Coronary artery (tissue), 2 donors: ENCODE measurements at regions not wholly inside any gene's neighbourhood (a gene's known extent, or its start where the extent isn't known, plus 50 kb on each side); places are given as distances from the start of the nearest gene placed in this dataset.

Source experiments
- DNase-seq: peaks from one replicate; pipeline ENCODE4 v3.0.0-alpha.2; 2017; ENCODE audit warnings: low spot score
- H3K27ac ChIP-seq, 2 donors: fragments of 200-600 bp; sonication (generic); one replicate each; pipeline ENCODE4 v1.5.1; 2016 to 2019
- H3K4me3 ChIP-seq: fragments of 200-600 bp; sonication (generic); 2 replicates; pipeline ENCODE4 v1.5.1; 2016; ENCODE audit warnings: mild to moderate bottlenecking, moderate library complexity
- TF ChIP-seq, protein P1 (sequence below): fragments of 200-600 bp; sonication (generic); IDR thresholded peaks from one replicate; pipeline ENCODE4 v1.5.1; 2019; ENCODE audit warnings: antibody characterized with exemption

DNA sequence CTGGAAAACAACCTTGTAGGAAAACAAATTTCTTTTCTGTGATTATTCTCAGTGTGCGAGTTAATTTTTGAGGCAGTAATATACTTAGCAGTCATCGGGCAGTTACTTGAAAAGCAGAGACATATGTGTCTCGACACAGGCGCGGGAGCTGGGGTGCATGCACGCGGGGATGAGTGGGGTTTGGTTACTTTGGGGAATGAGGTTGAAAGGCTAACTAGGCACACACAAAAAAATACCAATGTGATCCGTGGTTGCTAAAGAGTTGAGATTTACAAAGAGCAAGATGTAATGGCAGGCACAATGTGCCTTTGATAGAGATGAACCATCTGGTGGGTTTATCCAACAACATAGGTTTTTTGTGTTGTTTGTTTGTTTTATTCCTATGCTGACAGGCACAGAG, 703.8 kb upstream of the EEF2KMT start:
- H3K4me3 ChIP-seq, result no peak overlapping the region
- DNase-seq, result no peak
- H3K27ac ChIP-seq, result no peak overlapping the region
- TF ChIP-seq, protein P1, sequence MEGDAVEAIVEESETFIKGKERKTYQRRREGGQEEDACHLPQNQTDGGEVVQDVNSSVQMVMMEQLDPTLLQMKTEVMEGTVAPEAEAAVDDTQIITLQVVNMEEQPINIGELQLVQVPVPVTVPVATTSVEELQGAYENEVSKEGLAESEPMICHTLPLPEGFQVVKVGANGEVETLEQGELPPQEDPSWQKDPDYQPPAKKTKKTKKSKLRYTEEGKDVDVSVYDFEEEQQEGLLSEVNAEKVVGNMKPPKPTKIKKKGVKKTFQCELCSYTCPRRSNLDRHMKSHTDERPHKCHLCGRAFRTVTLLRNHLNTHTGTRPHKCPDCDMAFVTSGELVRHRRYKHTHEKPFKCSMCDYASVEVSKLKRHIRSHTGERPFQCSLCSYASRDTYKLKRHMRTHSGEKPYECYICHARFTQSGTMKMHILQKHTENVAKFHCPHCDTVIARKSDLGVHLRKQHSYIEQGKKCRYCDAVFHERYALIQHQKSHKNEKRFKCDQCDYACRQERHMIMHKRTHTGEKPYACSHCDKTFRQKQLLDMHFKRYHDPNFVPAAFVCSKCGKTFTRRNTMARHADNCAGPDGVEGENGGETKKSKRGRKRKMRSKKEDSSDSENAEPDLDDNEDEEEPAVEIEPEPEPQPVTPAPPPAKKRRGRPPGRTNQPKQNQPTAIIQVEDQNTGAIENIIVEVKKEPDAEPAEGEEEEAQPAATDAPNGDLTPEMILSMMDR, result no peak

DNA sequence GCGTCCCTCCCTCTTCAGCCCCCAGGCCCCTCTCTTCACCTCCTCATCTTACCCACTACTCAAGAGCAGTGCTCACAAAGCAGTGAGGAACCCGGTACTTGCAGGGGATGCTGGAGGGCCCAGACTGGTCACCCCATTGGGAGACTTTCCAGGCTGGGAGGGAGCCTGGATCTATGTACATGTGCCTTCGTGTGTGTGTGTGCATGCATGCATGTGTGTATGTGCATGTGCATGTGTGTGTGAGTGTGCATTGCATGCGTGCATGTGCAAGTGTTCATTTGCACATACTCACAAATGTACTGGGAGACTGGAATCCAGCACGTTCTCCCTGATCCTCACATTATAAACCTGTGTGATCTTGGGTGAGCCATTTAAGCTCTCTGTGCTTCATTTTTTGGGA, 696.0 kb upstream of the EEF2KMT start:
- no peak overlapping the region for H3K27ac ChIP-seq
- TF ChIP-seq, protein P1, result no peak
- H3K4me3 ChIP-seq, result no peak overlapping the region
- no peak for DNase-seq

DNA sequence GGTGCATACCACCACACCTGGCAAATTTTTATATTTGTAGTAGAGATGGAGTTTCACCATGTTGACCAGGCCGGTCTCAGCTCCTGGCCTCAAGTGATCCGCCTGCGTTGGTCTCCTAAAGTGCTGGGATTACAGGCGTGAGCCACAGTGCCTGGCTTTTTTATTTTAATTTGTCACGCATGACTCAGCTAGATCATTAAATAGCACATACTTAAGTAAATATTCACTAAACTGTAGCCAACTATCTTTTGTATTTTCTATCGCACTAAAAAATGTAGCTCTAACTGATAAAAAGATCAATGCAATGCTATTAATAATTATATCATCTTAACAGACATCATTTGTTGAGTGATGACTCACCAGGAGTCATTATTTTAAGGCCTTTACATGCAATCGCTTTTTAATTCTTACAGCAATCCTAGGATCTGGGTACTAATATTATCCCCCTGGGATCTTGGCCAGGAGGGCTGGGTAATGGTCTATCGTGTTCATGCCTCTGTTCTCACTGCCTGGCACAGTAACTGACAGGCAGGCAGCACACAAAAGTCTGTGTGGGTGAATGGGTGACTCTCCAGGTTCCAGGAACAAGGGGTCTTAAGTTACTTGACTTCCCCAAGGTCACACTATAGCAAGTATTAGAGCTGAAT, 693.5 kb upstream of the EEF2KMT start:
- TF ChIP-seq, protein P1, result no peak
- no peak for DNase-seq
- Histone ChIP-seq H3K4me3 (no peak overlapping the region), H3K27ac (no peak overlapping the region)

DNA sequence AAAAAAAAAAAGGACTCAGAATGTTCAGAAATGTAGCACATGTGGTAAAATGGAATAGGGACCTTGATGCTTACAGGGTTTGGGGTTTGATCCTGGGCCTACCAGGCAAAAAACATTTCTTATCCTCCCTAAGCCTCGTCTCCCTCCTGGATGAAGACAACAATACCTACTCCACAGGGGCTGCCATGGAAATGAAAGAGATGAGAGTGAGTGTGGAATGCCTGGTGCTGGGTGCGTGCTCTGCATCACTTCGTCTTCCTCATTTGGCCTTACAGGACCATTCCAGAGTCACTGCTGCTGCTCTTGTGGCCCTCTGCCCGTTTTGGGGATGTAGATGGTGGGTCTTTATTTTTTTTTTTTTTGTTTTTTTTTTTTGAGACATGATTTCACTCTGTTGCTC, 692.9 kb upstream of the EEF2KMT start:
- no peak for DNase-seq
- no peak overlapping the region for H3K4me3 ChIP-seq
- TF ChIP-seq, protein P1, result no peak
- H3K27ac ChIP-seq, result no peak overlapping the region

DNA sequence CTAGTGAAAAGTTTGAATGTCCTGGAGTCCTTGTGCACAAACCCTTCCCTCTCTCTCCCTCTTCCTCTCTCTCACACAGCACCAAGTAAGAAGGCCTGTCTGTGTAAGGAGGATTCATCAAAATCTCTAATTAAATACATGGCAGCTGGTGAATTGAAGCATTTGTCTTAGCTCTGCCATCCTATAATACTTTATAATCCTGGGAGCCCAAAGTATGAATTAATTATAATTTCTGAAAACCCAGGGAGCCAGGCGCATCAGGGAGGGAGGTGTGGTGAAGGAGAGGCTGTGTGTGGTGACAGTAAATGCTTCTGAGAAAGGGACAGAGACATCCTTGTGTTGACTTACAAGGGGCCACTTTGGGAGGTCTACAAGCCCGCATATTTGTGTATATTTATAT, 691.4 kb upstream of the EEF2KMT start:
- TF ChIP-seq, protein P1, result no peak
- H3K4me3 ChIP-seq, result no peak overlapping the region
- H3K27ac ChIP-seq, result no peak overlapping the region
- DNase-seq, result no peak

DNA sequence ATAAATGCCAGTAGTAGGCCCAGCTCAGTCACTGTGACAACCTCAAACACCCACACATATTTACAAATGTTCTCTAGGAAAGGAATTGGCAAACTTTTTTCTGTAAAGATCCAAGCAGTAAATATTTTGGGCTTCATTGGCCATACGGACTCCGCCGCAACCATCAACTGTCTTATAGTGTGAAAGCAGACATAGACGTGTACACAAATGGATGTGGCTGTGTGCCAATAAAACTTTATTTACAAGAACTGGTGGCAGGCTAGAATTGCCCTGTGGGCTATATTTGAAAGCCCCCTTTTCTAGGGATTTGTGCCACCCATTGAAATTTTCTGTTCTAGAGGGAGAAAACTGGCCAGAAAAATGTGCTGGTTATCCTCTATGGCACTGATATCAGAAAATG, 683.8 kb upstream of the EEF2KMT start:
- TF ChIP-seq, protein P1, result no peak
- DNase-seq, result no peak
- Histone ChIP-seq H3K4me3 (no peak overlapping the region), H3K27ac (no peak overlapping the region)

DNA sequence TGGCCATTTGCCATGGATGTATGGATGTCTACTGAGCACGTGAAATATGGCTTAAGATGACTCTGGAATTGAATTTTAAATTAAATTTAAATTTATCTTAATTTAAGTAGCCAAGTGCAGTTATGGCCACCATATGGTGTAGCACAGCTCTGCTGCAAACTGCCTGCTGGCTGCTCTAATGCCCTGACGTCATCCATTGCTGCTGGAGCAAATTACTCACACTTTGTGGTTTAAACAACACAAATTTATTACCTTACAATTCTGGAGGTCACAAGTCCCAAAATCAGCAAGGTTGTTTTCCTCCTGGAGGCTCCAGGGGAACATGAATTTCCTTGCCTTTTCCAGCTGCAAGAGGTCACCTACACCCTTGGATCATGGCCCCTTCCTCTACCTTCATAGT, 679.3 kb upstream of the EEF2KMT start:
- Histone ChIP-seq H3K27ac (no peak overlapping the region), H3K4me3 (no peak overlapping the region)
- TF ChIP-seq, protein P1, result no peak
- DNase-seq, result no peak
